VCaP (cell line): ENCODE measurements at regions not wholly inside any gene's neighbourhood (a gene's known extent, or its start where the extent isn't known, plus 50 kb on each side); places are given as distances from the start of the nearest gene placed in this dataset.

Source experiments
- H3K27ac ChIP-seq: fragments of 450-650 bp; 2 replicates; pipeline ENCODE4 v1.5.1; 2017
- TF ChIP-seq, protein P1 (sequence below): fragments of 450-650 bp; conservative IDR thresholded peaks from 2 replicates; pipeline ENCODE4 v1.5.1; 2017; ENCODE audit warnings: mild to moderate bottlenecking, moderate library complexity

GRCh38 chr5:110909950-110910349 lies 161.6 kb upstream of the TSLP start:
- TF ChIP-seq, protein P1, sequence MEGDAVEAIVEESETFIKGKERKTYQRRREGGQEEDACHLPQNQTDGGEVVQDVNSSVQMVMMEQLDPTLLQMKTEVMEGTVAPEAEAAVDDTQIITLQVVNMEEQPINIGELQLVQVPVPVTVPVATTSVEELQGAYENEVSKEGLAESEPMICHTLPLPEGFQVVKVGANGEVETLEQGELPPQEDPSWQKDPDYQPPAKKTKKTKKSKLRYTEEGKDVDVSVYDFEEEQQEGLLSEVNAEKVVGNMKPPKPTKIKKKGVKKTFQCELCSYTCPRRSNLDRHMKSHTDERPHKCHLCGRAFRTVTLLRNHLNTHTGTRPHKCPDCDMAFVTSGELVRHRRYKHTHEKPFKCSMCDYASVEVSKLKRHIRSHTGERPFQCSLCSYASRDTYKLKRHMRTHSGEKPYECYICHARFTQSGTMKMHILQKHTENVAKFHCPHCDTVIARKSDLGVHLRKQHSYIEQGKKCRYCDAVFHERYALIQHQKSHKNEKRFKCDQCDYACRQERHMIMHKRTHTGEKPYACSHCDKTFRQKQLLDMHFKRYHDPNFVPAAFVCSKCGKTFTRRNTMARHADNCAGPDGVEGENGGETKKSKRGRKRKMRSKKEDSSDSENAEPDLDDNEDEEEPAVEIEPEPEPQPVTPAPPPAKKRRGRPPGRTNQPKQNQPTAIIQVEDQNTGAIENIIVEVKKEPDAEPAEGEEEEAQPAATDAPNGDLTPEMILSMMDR = no peak
- no peak overlapping the region for H3K27ac ChIP-seq

- TF ChIP-seq, protein P1 = no peak
Measured at GRCh38 chr5:110913221-110913620, 158.3 kb upstream of the TSLP start.

GRCh38 chr5:110916381-110917049 lies 155.0 kb upstream of the TSLP start:
- TF ChIP-seq, protein P1 = no peak
- H3K27ac ChIP-seq = no peak overlapping the region

More at GRCh38 chr5:110913221-110913620, 158.3 kb upstream of the TSLP start:
- no peak overlapping the region for H3K27ac ChIP-seq

DNA sequence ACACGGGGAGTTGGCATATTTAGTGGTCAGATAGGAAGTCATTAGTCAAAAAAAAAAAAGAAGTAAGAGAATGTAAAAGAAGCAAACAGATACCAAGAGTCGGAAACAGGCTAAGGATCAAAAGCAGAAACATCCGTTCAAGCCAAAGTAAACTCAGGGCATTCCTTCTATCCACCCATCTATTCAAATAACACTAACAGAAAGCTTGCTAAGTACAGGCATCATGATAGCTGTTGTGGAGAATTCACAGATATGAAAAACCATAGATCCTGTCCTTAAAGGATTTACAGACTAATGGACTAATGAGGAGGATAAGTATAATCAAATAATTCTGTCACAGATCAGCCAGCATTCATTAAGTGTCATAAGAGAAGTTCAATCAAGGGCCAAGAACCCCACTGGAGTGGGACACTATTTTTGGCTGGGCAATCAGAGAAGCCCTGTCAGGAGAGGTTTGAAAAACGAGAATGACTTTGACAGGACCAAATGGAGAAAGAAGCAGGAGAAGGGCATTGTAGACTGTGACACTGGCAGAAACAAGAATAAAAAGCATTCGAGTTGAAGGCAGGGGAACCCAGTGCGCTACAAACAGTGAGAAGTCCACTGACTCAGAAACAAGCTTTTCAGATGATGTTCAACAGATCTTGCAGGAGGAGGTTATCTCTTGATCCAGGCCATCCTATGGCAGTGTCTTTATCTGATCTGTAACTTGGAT lies 154.2 kb upstream of the TSLP start:
- TF ChIP-seq, protein P1 = no peak
- H3K27ac ChIP-seq = no peak overlapping the region

- TF ChIP-seq, protein P1 = no peak
Measured at GRCh38 chr5:110918683-110919082, 152.8 kb upstream of the TSLP start.

GRCh38 chr5:110923971-110924370 lies 147.5 kb upstream of the TSLP start:
- TF ChIP-seq, protein P1 = no peak
- no peak overlapping the region for H3K27ac ChIP-seq

More at GRCh38 chr5:110918683-110919082, 152.8 kb upstream of the TSLP start:
- no peak overlapping the region for H3K27ac ChIP-seq

DNA sequence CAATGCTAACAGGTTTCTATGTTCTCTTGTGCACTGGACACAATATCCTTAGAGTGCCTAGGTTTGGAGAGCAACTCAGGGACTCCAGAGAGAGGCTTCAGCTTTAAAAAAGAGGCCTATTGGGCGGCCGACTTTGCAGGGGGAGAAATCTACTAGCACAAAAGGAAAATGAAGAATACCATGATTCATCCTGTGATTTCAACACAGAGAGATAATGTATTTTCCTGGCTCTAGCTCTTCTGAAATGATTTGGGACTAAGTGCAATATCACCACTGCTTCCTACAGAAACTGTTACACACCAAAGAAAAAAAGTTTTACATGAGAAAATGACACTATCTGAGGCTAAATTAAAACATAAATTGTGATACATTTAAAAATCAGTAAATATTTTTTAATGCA lies 146.1 kb upstream of the TSLP start:
- TF ChIP-seq, protein P1 = no peak
- no peak overlapping the region for H3K27ac ChIP-seq
